Naive thymus-derived CD4-positive, alpha-beta T cell (primary cell): ENCODE measurements at regions not wholly inside any gene's neighbourhood (a gene's known extent, or its start where the extent isn't known, plus 50 kb on each side); places are given as distances from the start of the nearest gene placed in this dataset.
"Not testable (repeated sequence)": the region's sequence is repeated elsewhere in the genome, so short reads cannot be mapped to it uniquely, and the experiment has no call there.

Experiments
- ATAC-seq: fragments of 150-1000 bp; cut with Tn5 transposase; 2 replicates; pipeline ENCODE4 v1.10.0; 2021; ENCODE audit warnings: mild to moderate bottlenecking, moderate library complexity
- CTCF ChIA-PET: fragments of 350-600 bp; sonication (Branson Sonifier 250); formaldehyde crosslinking; loops from one replicate; lab custom pipeline; 2021; ENCODE audit warnings: antibody characterized with exemption; lab: Charles Lee
- POLR2A ChIA-PET: fragments of 350-600 bp; sonication (Branson Sonifier 250); formaldehyde crosslinking; loops from one replicate; lab custom pipeline; 2021; ENCODE audit warnings: antibody characterized with exemption, inconsistent platforms; lab: Charles Lee
- DNase-seq, 9 donors: peaks; one replicate each; pipeline versions ENCODE4 v3.0.0 to v3.0.0-alpha.2; 2020 to 2022; ENCODE audit warnings: mixed read lengths in 1 of 9
- H3K27ac ChIP-seq: one replicate; pipeline ENCODE4 v1.7.0; 2013; ENCODE audit warnings: mild to moderate bottlenecking, low read depth, low read length, moderate library complexity
- H3K27me3 ChIP-seq, 2 donors: one replicate each; pipeline ENCODE4 v1.7.0; 2013; ENCODE audit warnings: low read length in 2 of 2, mild to moderate bottlenecking in 2 of 2, moderate library complexity in 2 of 2; ENCODE audit not compliant: control insufficient read depth in 2 of 2, insufficient read depth in 2 of 2
- H3K36me3 ChIP-seq, 3 experiments: 1 replicate in 2 of 3; 2 replicates in 1 of 3; pipeline ENCODE4 v1.7.0; 2013; ENCODE audit warnings: low read length in 3 of 3, mild to moderate bottlenecking in 3 of 3, moderate library complexity in 1 of 3; ENCODE audit not compliant: insufficient read depth in 3 of 3, control insufficient read depth in 2 of 3
- H3K4me1 ChIP-seq, 2 donors: one replicate each; pipeline ENCODE4 v1.7.0; 2013; ENCODE audit warnings: low read length in 2 of 2, mild to moderate bottlenecking in 2 of 2, moderate library complexity in 1 of 2; ENCODE audit not compliant: control insufficient read depth in 2 of 2, insufficient read depth in 2 of 2
- H3K4me3 ChIP-seq: 2 replicates; pipeline ENCODE4 v1.7.0; 2013; ENCODE audit warnings: mild to moderate bottlenecking, low read length
- H3K9me3 ChIP-seq, 3 experiments: 1 replicate in 2 of 3; 2 replicates in 1 of 3; pipeline ENCODE4 v1.7.0; 2013; ENCODE audit warnings: low read length in 3 of 3; ENCODE audit not compliant: control insufficient read depth in 2 of 3
- H3K27ac Mint-ChIP-seq, 9 donors: one replicate each; pipeline ENCODE4 v1.8.0; 2020 to 2022; ENCODE audit warnings: mixed read lengths in 9 of 9, mild to moderate bottlenecking in 8 of 9, moderate library complexity in 5 of 9, inconsistent platforms in 2 of 9
- H3K27me3 Mint-ChIP-seq, 5 donors: one replicate each; pipeline ENCODE4 v1.8.0; 2021 to 2022; ENCODE audit warnings: mixed read lengths in 5 of 5, mild to moderate bottlenecking in 1 of 5
- H3K36me3 Mint-ChIP-seq, 5 donors: one replicate each; pipeline ENCODE4 v1.8.0; 2020 to 2022; ENCODE audit warnings: mixed read lengths in 5 of 5, mild to moderate bottlenecking in 3 of 5, inconsistent platforms in 1 of 5
- H3K4me1 Mint-ChIP-seq, 7 donors: one replicate each; pipeline ENCODE4 v1.8.0; 2020 to 2022; ENCODE audit warnings: mixed read lengths in 7 of 7, mild to moderate bottlenecking in 3 of 7, inconsistent platforms in 1 of 7
- H3K4me3 Mint-ChIP-seq, 10 donors: one replicate each; pipeline ENCODE4 v1.8.0; 2020 to 2022; ENCODE audit warnings: mild to moderate bottlenecking in 10 of 10, mixed read lengths in 10 of 10, moderate library complexity in 6 of 10, inconsistent platforms in 2 of 10
- H3K9me3 Mint-ChIP-seq, 11 donors: one replicate each; pipeline ENCODE4 v1.8.0; 2020 to 2022; ENCODE audit warnings: mixed read lengths in 11 of 11, mild to moderate bottlenecking in 4 of 11, inconsistent platforms in 1 of 11, moderate library complexity in 1 of 11
- intact Hi-C, 2 donors: fragments of 100-400 bp; cut with micrococcal nuclease; formaldehyde crosslinking; loops; one replicate each; pipeline ENCODE4 v1.15.1; 2023

DNA sequence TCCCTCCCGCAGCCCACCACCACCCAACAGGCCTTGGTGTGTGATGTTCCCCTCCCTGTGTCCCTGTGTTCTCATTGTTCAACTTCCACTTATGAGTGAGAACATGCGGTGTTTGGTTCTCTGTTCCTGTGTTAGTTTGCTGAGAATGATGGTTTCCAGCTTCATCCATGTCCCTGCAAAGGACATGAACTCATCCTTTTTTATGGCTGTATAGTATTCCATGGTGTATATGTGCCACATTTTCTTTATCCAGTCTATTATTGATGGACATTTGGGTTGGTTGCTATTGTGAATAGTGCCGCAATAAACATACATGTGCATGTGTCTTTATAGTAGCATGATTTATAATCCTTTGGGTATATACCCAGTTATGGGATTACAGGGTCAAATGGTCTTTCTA is 59.1 kb upstream of the RHOBTB1 start:
- intact Hi-C loops, H3K27ac ChIP-seq, H3K27ac Mint-ChIP-seq, H3K4me1 ChIP-seq, CTCF ChIA-PET, H3K9me3 ChIP-seq, H3K4me1 Mint-ChIP-seq, ATAC-seq, H3K27me3 ChIP-seq, H3K4me3 ChIP-seq, H3K4me3 Mint-ChIP-seq, DNase-seq, H3K36me3 ChIP-seq, POLR2A ChIA-PET, H3K36me3 Mint-ChIP-seq: not testable (repeated sequence)
- Mint-ChIP-seq H3K9me3 (peaks cover 0 to 19% (median 4%) of the 10 kb centered on the region in 11 donors), H3K27me3 (peaks cover 51 to 81% (median 57%) of the 10 kb centered on the region in 5 donors)

DNA sequence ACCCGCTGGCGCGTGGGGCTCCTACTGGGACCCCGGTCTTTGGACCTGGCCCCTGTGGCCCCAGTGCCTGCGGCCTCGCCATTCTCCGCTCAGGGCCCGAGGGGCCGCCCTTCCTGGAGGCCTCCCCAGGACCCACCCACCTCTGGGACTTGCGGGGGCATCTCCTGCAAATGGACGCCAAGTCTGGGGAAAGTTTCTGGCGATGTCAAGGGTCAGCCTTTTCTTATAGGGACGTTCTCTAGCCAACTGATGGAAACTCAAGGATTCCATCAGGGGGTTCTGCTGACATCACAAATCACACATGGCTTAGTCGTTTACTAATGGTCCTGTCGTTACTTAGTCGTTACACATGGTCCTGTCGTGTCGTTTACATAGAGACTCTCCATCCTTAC is 57.7 kb upstream of the RHOBTB1 start:
- DNase-seq (no peak), ATAC-seq (no peak)
- no peak overlapping the region for H3K4me3 ChIP-seq

DNA sequence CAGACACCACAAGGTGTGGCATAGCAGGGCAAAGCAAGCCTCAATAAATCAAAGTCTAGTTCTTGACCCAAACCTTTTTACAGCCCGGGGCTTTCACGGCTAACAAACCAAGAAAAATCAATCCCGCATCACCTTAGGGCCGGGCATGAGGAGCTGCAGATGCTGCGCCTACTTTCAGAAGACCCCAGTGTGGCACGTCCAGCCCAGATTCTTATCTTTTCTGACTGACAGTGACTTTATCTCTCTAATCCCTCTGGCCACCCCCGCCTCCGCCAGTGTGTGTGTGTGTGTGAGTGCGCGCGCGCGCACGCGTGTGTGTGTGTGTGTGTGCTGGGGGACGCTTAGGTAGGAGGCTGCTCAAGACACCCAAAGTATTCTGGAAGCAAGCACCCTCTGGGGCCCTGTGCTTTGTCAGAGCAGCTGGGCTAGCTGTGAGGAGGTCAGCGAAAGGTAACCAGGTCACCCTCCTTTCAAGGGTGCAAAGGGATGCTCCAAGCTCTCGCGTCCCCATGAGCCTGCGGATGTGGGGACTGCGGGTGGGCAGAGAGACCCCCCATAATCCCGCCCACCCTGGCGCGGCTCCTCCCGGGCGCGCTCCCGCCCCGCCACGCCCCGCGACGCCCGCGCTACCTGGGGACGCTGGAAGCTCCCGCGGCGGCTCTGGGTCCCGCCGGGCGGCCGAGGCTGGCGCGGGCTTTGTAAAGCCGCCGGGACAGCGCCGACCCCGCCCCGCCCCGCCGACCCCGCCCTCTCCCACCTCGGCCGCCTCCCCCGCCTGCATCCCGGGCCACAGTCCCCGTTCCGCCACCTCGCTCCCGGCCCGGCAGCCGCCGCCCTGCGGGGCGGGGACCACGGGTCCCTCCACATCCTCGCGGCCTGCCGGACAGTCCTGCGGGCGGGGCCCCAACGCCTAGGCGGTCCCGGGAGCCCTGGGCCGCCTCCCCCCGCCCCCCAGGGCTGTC is 57.1 kb upstream of the RHOBTB1 start:
- H3K27ac ChIP-seq, result no peak overlapping the region
- H3K4me1 Mint-ChIP-seq, result peaks cover 0 to 4% (median 0%) of the 10 kb centered on the region in 7 donors
- no peak overlapping the region for H3K27ac Mint-ChIP-seq
- no peaks in the 10 kb centered on the region for H3K27me3 ChIP-seq
- CTCF ChIA-PET, result no interaction called here
- ATAC-seq (no peak), DNase-seq (no peak)
- no peaks in the 10 kb centered on the region for H3K4me1 ChIP-seq
- peaks cover 46 to 73% (median 55%) of the 10 kb centered on the region in 5 donors for H3K27me3 Mint-ChIP-seq
- no peak overlapping the region for H3K4me3 ChIP-seq
- H3K4me3 Mint-ChIP-seq, result peak overlapping the region in 3 of 10 donors; percentile 5 to 67 (median 30)
- H3K9me3 ChIP-seq, result no peaks in the 10 kb centered on the region
- H3K36me3 Mint-ChIP-seq, result peaks cover 0 to 4% (median 0%) of the 10 kb centered on the region in 5 donors
- H3K9me3 Mint-ChIP-seq, result peaks cover 0 to 19% (median 4%) of the 10 kb centered on the region in 11 donors
- H3K36me3 ChIP-seq, result no peaks in the 10 kb centered on the region
- POLR2A ChIA-PET, result no interaction called here
- intact Hi-C loops, result no loop called here

More for the DNA sequence above, 57.7 kb upstream of the RHOBTB1 start:
- CTCF ChIA-PET, result interaction anchor here (0.6 kb wide), 1 partner anchor 735 kb away, joined by 3 read pairs; no protein-coding TSS in a partner anchor
- Mint-ChIP-seq H3K36me3 (peaks cover 0 to 4% (median 0%) of the 10 kb centered on the region in 5 donors), H3K27me3 (peaks cover 48 to 76% (median 53%) of the 10 kb centered on the region in 5 donors), H3K9me3 (peaks cover 0 to 19% (median 4%) of the 10 kb centered on the region in 11 donors), H3K4me3 (peak overlapping the region in 4 of 10 donors; percentile 41 to 56 (median 46)), H3K27ac (no peak overlapping the region), H3K4me1 (peaks cover 0 to 4% (median 0%) of the 10 kb centered on the region in 7 donors)
- Histone ChIP-seq H3K4me1 (no peaks in the 10 kb centered on the region), H3K9me3 (no peaks in the 10 kb centered on the region), H3K27me3 (no peaks in the 10 kb centered on the region), H3K27ac (no peak overlapping the region), H3K36me3 (no peaks in the 10 kb centered on the region)
- intact Hi-C loops, result no loop called here
- POLR2A ChIA-PET, result no interaction called here

GRCh38 chr10:60998932-60999331 is 54.9 kb upstream of the RHOBTB1 start:
- Histone ChIP-seq H3K36me3 (no peaks in the 10 kb centered on the region), H3K27me3 (no peaks in the 10 kb centered on the region), H3K9me3 (no peaks in the 10 kb centered on the region), H3K27ac (no peak overlapping the region), H3K4me1 (no peaks in the 10 kb centered on the region), H3K4me3 (no peak overlapping the region)
- ChIA-PET POLR2A (no interaction called here), CTCF (no interaction called here)
- ATAC-seq (no peak), DNase-seq (no peak)
- peaks cover 34 to 59% (median 52%) of the 10 kb centered on the region in 5 donors for H3K27me3 Mint-ChIP-seq
- H3K27ac Mint-ChIP-seq, result no peak overlapping the region
- intact Hi-C loops, result no loop called here
- no peak overlapping the region for H3K4me3 Mint-ChIP-seq
- peaks cover 0 to 4% (median 0%) of the 10 kb centered on the region in 7 donors for H3K4me1 Mint-ChIP-seq
- peaks cover 0 to 10% (median 2%) of the 10 kb centered on the region in 11 donors for H3K9me3 Mint-ChIP-seq
- H3K36me3 Mint-ChIP-seq, result no peaks in the 10 kb centered on the region

DNA sequence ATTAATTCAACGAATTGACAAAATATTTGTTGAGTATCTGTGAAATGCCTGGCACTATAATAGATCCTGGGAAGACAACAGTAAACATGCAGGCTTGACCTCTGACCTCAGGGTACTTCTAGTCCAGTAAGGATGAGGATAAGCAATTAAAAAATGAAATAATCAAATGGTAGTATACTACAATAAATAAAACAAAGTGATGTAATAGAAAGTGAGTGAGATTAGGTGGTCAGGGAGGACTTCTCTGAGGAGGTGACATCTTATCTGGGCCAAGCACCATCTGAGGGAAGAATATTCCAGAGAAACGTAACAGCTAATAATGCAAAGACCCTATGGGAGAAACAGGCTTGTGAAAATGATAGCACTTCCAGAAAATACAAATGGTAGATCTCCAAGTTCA is 50.1 kb upstream of the RHOBTB1 start:
- ATAC-seq (no peak), DNase-seq (no peak)
- Mint-ChIP-seq H3K4me1 (peaks cover 0 to 3% (median 0%) of the 10 kb centered on the region in 7 donors), H3K27ac (no peak overlapping the region), H3K27me3 (peaks cover 20 to 42% (median 28%) of the 10 kb centered on the region in 5 donors), H3K36me3 (no peaks in the 10 kb centered on the region), H3K9me3 (peaks cover 0 to 8% (median 0%) of the 10 kb centered on the region in 11 donors), H3K4me3 (no peak overlapping the region)
- H3K36me3 ChIP-seq, result no peaks in the 10 kb centered on the region
- no peaks in the 10 kb centered on the region for H3K4me1 ChIP-seq
- H3K9me3 ChIP-seq, result no peaks in the 10 kb centered on the region
- POLR2A ChIA-PET, result no interaction called here
- H3K4me3 ChIP-seq, result no peak overlapping the region
- CTCF ChIA-PET, result no interaction called here
- intact Hi-C loops, result no loop called here
- no peak overlapping the region for H3K27ac ChIP-seq
- no peaks in the 10 kb centered on the region for H3K27me3 ChIP-seq
